Panc1 (cell line): ENCODE measurements at regions not wholly inside any gene's neighbourhood (a gene's known extent, or its start where the extent isn't known, plus 50 kb on each side); places are given as distances from the start of the nearest gene placed in this dataset.

Experiments used
- CTCF ChIP-seq: fragments of 450-650 bp; IDR thresholded peaks from 2 replicates; pipeline ENCODE4 v1.5.1; 2017; ENCODE audit warnings: mild to moderate bottlenecking
- POLR2AphosphoS5 ChIP-seq: IDR thresholded peaks from 2 replicates; pipeline ENCODE4 v1.6.1; 2012; ENCODE audit warnings: mild to moderate bottlenecking, low read depth, low read length, moderate library complexity

GRCh38 chr12:43158126-43158525, 393.9 kb downstream of the ADAMTS20 start:
- TF ChIP-seq CTCF (no peak), POLR2AphosphoS5 (no peak)
